Mesothelial cell of epicardium (in vitro differentiated cells): ENCODE measurements at regions not wholly inside any gene's neighbourhood (a gene's known extent, or its start where the extent isn't known, plus 50 kb on each side); places are given as distances from the start of the nearest gene placed in this dataset.

Source experiments
- DNase-seq, 2 experiments: peaks; one replicate each; pipeline ENCODE4 v3.0.0; 2021; ENCODE audit warnings: low spot score in 2 of 2; ENCODE audit not compliant: unreplicated experiment in 2 of 2
- H3K27ac Mint-ChIP-seq: 2 replicates; pipeline ENCODE4 v1.8.0; 2021; ENCODE audit warnings: mixed read lengths
- H3K27me3 Mint-ChIP-seq: 2 replicates; pipeline ENCODE4 v1.8.0; 2021; ENCODE audit warnings: low read depth, mixed read lengths
- H3K36me3 Mint-ChIP-seq: 2 replicates; pipeline ENCODE4 v1.8.0; 2021; ENCODE audit warnings: mixed read lengths
- H3K4me1 Mint-ChIP-seq: 2 replicates; pipeline ENCODE4 v1.8.0; 2021; ENCODE audit warnings: mixed read lengths
- H3K4me3 Mint-ChIP-seq: 2 replicates; pipeline ENCODE4 v1.8.0; 2021; ENCODE audit warnings: mild to moderate bottlenecking, moderate library complexity, mixed read lengths
- H3K9me3 Mint-ChIP-seq: 2 replicates; pipeline ENCODE4 v1.8.0; 2021; ENCODE audit warnings: mixed read lengths
- TF ChIP-seq, protein P1 (sequence below): fragments of 200-600 bp; sonication (generic); IDR thresholded peaks from one replicate; pipeline ENCODE4 v1.5.0; 2021; ENCODE audit warnings: antibody characterized with exemption; ENCODE audit not compliant: unreplicated experiment

DNA sequence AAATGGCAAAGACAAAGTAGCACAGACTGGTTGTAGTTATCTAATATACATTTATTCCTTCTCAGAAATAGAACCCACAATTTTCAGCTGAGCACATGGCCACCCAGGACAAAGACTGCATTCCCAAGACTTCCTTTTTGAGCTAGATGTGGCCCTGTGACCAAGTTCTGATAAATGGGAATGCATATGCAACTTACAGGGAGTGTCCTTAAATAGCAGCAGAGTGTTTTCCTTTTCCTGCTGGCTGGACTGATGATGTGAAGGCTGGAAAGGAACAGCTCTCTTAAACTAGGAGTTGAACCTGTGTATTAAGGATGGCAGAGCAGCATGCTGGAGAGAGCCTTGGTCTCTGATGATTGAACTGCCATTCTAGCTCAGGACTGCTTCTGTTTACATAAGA is 74.7 kb upstream of the TNPO1 start:
- Mint-ChIP-seq H3K4me3 (no peak overlapping the region), H3K36me3 (no peaks in the 10 kb centered on the region), H3K27ac (no peak overlapping the region), H3K9me3 (peaks cover 3% of the 10 kb centered on the region), H3K4me1 (no peaks in the 10 kb centered on the region), H3K27me3 (no peaks in the 10 kb centered on the region)
- no peak for DNase-seq
- TF ChIP-seq, protein P1, sequence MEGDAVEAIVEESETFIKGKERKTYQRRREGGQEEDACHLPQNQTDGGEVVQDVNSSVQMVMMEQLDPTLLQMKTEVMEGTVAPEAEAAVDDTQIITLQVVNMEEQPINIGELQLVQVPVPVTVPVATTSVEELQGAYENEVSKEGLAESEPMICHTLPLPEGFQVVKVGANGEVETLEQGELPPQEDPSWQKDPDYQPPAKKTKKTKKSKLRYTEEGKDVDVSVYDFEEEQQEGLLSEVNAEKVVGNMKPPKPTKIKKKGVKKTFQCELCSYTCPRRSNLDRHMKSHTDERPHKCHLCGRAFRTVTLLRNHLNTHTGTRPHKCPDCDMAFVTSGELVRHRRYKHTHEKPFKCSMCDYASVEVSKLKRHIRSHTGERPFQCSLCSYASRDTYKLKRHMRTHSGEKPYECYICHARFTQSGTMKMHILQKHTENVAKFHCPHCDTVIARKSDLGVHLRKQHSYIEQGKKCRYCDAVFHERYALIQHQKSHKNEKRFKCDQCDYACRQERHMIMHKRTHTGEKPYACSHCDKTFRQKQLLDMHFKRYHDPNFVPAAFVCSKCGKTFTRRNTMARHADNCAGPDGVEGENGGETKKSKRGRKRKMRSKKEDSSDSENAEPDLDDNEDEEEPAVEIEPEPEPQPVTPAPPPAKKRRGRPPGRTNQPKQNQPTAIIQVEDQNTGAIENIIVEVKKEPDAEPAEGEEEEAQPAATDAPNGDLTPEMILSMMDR, result no peak

DNA sequence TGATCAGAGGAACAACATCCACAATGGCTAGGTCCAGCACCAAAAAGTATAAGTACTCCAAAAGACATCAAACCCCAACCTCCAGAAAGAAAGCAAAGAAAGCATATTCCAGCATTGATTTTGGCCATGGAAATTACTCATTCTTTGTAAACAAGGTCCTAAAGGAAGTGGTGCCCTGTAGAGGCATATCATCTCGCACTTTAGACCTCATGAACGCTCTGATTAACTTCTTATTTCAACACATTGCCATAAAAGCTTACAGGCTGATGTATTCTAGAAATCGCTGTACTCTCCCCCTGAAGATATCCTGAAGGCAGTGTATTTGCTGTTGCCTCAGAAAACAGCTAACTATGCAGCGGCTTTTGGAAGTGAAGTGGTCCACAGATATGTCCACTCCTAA is 82.7 kb upstream of the TNPO1 start:
- DNase-seq, result no peak
- no peak overlapping the region for H3K27ac Mint-ChIP-seq
- no peaks in the 10 kb centered on the region for H3K4me1 Mint-ChIP-seq
- TF ChIP-seq, protein P1, result no peak
- no peaks in the 10 kb centered on the region for H3K36me3 Mint-ChIP-seq
- H3K4me3 Mint-ChIP-seq, result no peak overlapping the region
- peaks cover 4% of the 10 kb centered on the region for H3K27me3 Mint-ChIP-seq
- peaks cover 41% of the 10 kb centered on the region for H3K9me3 Mint-ChIP-seq

DNA sequence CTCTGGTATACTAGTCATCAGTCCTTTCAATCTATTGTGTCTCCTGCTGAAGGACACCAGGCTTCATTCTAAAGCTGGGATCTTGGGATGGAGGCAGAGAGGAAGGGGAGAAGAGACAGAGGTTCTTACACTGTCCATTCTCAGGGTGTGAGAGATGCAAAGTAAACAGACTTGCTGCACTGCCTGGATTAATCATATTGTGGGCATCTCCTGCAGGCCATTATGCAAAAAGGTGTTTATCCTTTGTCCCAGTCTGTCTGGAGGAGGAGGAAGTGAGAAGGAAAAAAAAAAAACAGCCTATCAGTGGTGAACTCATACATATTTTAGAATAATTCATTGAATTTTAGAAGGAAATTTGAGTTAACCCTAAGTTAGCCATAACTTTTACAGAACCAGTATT is 92.9 kb upstream of the TNPO1 start:
- H3K27me3 Mint-ChIP-seq, result no peaks in the 10 kb centered on the region
- H3K4me3 Mint-ChIP-seq, result no peak overlapping the region
- H3K36me3 Mint-ChIP-seq, result no peaks in the 10 kb centered on the region
- H3K4me1 Mint-ChIP-seq, result no peaks in the 10 kb centered on the region
- H3K27ac Mint-ChIP-seq, result no peak overlapping the region
- TF ChIP-seq, protein P1, result no peak
- peaks cover under 1% of the 10 kb centered on the region for H3K9me3 Mint-ChIP-seq
- DNase-seq, result no peak

DNA sequence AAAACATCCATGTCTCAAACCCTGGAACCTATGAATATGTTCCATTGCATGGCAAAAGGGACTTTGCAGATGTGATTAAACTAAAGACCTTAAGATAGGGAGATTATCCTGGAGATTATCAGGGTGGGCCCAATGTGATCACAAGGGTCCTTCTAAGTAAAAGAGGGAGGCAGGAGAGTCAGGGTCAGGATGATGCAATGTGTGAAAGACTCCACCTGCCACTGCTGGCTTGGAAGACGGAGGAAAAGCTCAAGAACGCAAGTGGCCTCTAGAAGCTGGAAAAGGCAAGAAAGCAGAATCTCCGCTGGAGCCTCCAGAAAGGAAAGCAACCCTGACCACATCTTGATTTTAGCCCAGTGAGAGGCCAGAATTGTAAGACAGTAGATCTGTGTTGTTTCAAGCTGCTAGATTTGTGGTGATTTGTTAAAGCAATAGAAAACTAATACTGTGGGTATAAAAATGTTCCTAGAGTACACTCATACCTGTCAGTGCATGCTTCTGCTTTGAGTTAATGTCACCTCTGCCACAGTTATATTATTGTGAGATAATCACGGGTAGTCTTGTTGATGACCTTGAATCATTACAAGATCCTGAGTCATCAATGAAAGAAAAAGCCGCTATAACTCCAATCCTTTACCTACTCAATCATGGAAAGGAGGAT is 93.5 kb upstream of the TNPO1 start:
- no peaks in the 10 kb centered on the region for H3K36me3 Mint-ChIP-seq
- H3K4me1 Mint-ChIP-seq, result no peaks in the 10 kb centered on the region
- no peak overlapping the region for H3K4me3 Mint-ChIP-seq
- H3K27me3 Mint-ChIP-seq, result no peaks in the 10 kb centered on the region
- DNase-seq, result no peak
- H3K27ac Mint-ChIP-seq, result no peak overlapping the region
- H3K9me3 Mint-ChIP-seq, result no peaks in the 10 kb centered on the region
- TF ChIP-seq, protein P1, result no peak

DNA sequence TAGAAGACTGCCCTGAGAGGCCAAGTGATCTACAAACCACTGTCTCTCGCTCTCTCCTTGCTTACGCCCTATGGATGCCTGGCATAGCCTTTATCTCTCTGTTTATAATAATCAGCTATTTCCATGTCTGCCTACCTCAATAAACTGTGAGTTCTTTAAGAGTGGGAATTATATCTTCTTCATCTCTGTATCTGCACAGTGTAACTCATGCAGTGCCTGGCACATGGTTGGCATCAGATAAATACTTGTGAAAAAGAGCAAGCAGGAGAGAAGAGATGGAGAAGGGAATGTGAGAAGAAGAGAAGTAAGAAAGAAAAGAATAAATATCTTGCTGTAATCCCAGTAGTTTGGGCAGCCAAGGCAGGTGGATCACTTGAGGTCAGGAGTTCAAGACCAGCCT is 94.6 kb upstream of the TNPO1 start:
- Mint-ChIP-seq H3K27me3 (no peaks in the 10 kb centered on the region), H3K4me1 (no peaks in the 10 kb centered on the region)

More for the DNA sequence above, 94.6 kb upstream of the TNPO1 start:
- no peak for DNase-seq
- TF ChIP-seq, protein P1, result no peak
- Mint-ChIP-seq H3K36me3 (no peaks in the 10 kb centered on the region), H3K27ac (no peak overlapping the region), H3K4me3 (no peak overlapping the region), H3K9me3 (no peaks in the 10 kb centered on the region)
